ENCODE measurements at regions not wholly inside any gene's neighbourhood (a gene's known extent, or its start where the extent isn't known, plus 50 kb on each side); places are given as distances from the start of the nearest gene placed in this dataset.

GRCh38 chr4:173753408-173753807 is 223.4 kb upstream of the HAND2 start:
- intact Hi-C loops (cut with micrococcal nuclease) = loop anchor here (5.0 kb wide), 1 partner anchor 246 kb away; no protein-coding TSS in a partner anchor
- Histone ChIP-seq H4K20me1 (ENCODE audit: insufficient read depth) (no peaks in the 10 kb centered on the region), H3K4me1 (ENCODE audit: control insufficient read depth in 1 of 2, insufficient read depth in 2 of 2, low read length in 2 of 2) (no peaks in the 10 kb centered on the region), H3K9ac (ENCODE audit: low read length) (no peak overlapping the region), H3K27ac (ENCODE audit: low read depth, low read length) (no peak overlapping the region), H2AFZ (ENCODE audit: low read depth, low read length, poor library complexity, severe bottlenecking) (no peak overlapping the region), H3K79me2 (ENCODE audit: insufficient read depth, low read length) (no peaks in the 10 kb centered on the region), H3K4me2 (ENCODE audit: low read length) (no peak overlapping the region), H3K27me3 (ENCODE audit: insufficient read depth, low read length) (peaks cover 7% of the 10 kb centered on the region; the same call in 1 of the 2 replicates), H3K9me2 (ENCODE audit: insufficient read depth) (no peaks in the 10 kb centered on the region), H3K4me3 (replicated peaks in 1 of 2; ENCODE audit: low read depth in 1 of 2, low read length in 2 of 2) (no peak overlapping the region), H3K9me3 (ENCODE audit: control insufficient read depth in 1 of 2, insufficient read depth in 1 of 2, low read depth in 1 of 2, low read length in 2 of 2) (no peaks in the 10 kb centered on the region), H3K36me3 (ENCODE audit: control insufficient read depth in 1 of 2, insufficient read depth in 2 of 2, low read length in 2 of 2) (no peaks in the 10 kb centered on the region)
- no peak for ATAC-seq
- no peak for TF ChIP-seq REST (IDR thresholded peaks at IDR 0.05; ENCODE audit: low read depth)
- no peak for TF ChIP-seq RAD21 (IDR thresholded peaks at IDR 0.05; ENCODE audit: low read depth)
- TF ChIP-seq JUND (IDR thresholded peaks at IDR 0.05) = no peak
- no peak for TF ChIP-seq CEBPB (IDR thresholded peaks at IDR 0.05; ENCODE audit: low read depth)
- TF ChIP-seq EGR1 (IDR thresholded peaks at IDR 0.05; ENCODE audit: low read depth) = no peak
- TF ChIP-seq MAX (IDR thresholded peaks at IDR 0.05) = no peak
- no peak for TF ChIP-seq SIN3A (IDR thresholded peaks at IDR 0.05; ENCODE audit: low read depth)
- TF ChIP-seq YY1 (IDR thresholded peaks at IDR 0.05; ENCODE audit: extremely low read depth, insufficient replicate concordance, low read depth, low read length) = no peak
- no peak for TF ChIP-seq ZNF274 (IDR thresholded peaks at IDR 0.05; ENCODE audit: low read depth, low read length)
- TF ChIP-seq ZFX (IDR thresholded peaks at IDR 0.05) = no peak
- no peak for TF ChIP-seq EZH2 (IDR thresholded peaks at IDR 0.05)
- TF ChIP-seq SRF (IDR thresholded peaks at IDR 0.05; ENCODE audit: low read depth) = no peak
- CTCF ChIA-PET = interaction anchor here (0.9 to 2.6 kb wide), 3 partner anchors 10 to 403 kb away, joined by 3 to 13 read pairs (median 3); no protein-coding TSS in a partner anchor
- POLR2A ChIA-PET = no interaction called here
- no peak for DNase-seq (ENCODE audit: low read depth, low spot score)
- no TSS peak for BruUV-seq (replicated peaks)
- RAD21 ChIA-PET (ENCODE audit: low non-redundant PET in 1 of 2, low total read pairs in 2 of 2, uncharacterized antibody in 2 of 2, unreplicated experiment in 2 of 2) = no interaction called here
